IMR-90 (cell line): ENCODE measurements at regions not wholly inside any gene's neighbourhood (a gene's known extent, or its start where the extent isn't known, plus 50 kb on each side); places are given as distances from the start of the nearest gene placed in this dataset.

ENCODE experiments used
- ATAC-seq: fragments of 200-7000 bp; cut with Tn5 transposase; 2 replicates; pipeline ENCODE4 v1.9.1; 2020; ENCODE audit warnings: low read depth, mild to moderate bottlenecking, moderate library complexity
- BruUV-seq: library from RNA; stranded (reverse); fragments of 400-500 nt; replicated peaks from 2 replicates; lab custom pipeline; 2021; lab: Mats Ljungman, UMichigan
- CTCF ChIA-PET: fragments of 300-600 bp; formaldehyde crosslinking; extraction: SDS; loops from one replicate; lab custom pipeline; 2021; ENCODE audit warnings: antibody characterized with exemption; lab: Yijun Ruan, JAX
- POLR2A ChIA-PET: fragments of 300-600 bp; sonication (Branson Sonifier 250); formaldehyde crosslinking; loops from one replicate; lab custom pipeline; 2022; ENCODE audit warnings: antibody characterized with exemption; ENCODE audit not compliant: unreplicated experiment; lab: Charles Lee
- DNase-seq: peaks from one replicate; pipeline ENCODE4 v3.0.0; 2013
- H2AFZ ChIP-seq: replicated peaks from 2 replicates; pipeline ENCODE3; 2013; ENCODE audit warnings: low read length, mild to moderate bottlenecking; ENCODE audit not compliant: poor library complexity
- H2AK5ac ChIP-seq: 2 replicates; pipeline ENCODE4 v1.6.1; 2013; ENCODE audit warnings: low read depth, low read length, inconsistent platforms
- H2AK9ac ChIP-seq: replicated peaks from 2 replicates; pipeline ENCODE3; 2013; ENCODE audit warnings: mild to moderate bottlenecking, low read depth, low read length, moderate library complexity; ENCODE audit not compliant: poor library complexity
- H2BK120ac ChIP-seq: 2 replicates; pipeline ENCODE4 v1.6.1; 2013; ENCODE audit warnings: low read depth, low read length, inconsistent platforms
- H2BK15ac ChIP-seq: 3 replicates; pipeline ENCODE4 v1.6.1; 2013; ENCODE audit warnings: low read depth, low read length, inconsistent platforms
- H2BK20ac ChIP-seq: 2 replicates; pipeline ENCODE4 v1.6.1; 2013; ENCODE audit warnings: low read depth, mild to moderate bottlenecking, inconsistent platforms, low read length, moderate library complexity
- H2BK5ac ChIP-seq: 2 replicates; pipeline ENCODE4 v1.6.1; 2013; ENCODE audit warnings: mild to moderate bottlenecking, low read depth, low read length, inconsistent platforms; ENCODE audit not compliant: poor library complexity, severe bottlenecking
- H3K14ac ChIP-seq: replicated peaks from 2 replicates; pipeline ENCODE4 v1.6.1; 2013; ENCODE audit warnings: low read depth, low read length, inconsistent platforms
- H3K18ac ChIP-seq: 2 replicates; pipeline ENCODE4 v1.6.1; 2013; ENCODE audit warnings: low read depth, low read length, control low read depth
- H3K23ac ChIP-seq: 2 replicates; pipeline ENCODE4 v1.6.1; 2013; ENCODE audit warnings: low read depth, low read length, inconsistent platforms
- H3K27ac ChIP-seq: 2 replicates; pipeline ENCODE4 v1.5.1; 2013; ENCODE audit warnings: mild to moderate bottlenecking, control low read depth, low read length; ENCODE audit not compliant: insufficient read depth
- H3K27me3 ChIP-seq: 2 replicates; pipeline ENCODE4 v1.6.1; 2013; ENCODE audit warnings: low read length; ENCODE audit not compliant: control insufficient read depth, insufficient read depth
- H3K36me3 ChIP-seq: 2 replicates; pipeline ENCODE4 v1.6.1; 2013; ENCODE audit warnings: low read length, mixed read lengths; ENCODE audit not compliant: control insufficient read depth, insufficient read depth
- H3K4ac ChIP-seq: 2 replicates; pipeline ENCODE4 v1.6.1; 2013; ENCODE audit warnings: low read depth, low read length, inconsistent platforms
- H3K4me1 ChIP-seq: 2 replicates; pipeline ENCODE4 v1.6.1; 2013; ENCODE audit warnings: low read length, mixed read lengths; ENCODE audit not compliant: control insufficient read depth, insufficient read depth
- H3K4me2 ChIP-seq: 2 replicates; pipeline ENCODE4 v1.6.1; 2013; ENCODE audit warnings: low read depth, mild to moderate bottlenecking, control low read depth, low read length, moderate library complexity
- H3K4me3 ChIP-seq: 2 replicates; pipeline ENCODE4 v1.5.1; 2013; ENCODE audit warnings: low read depth, mild to moderate bottlenecking, control low read depth, low read length, moderate library complexity; ENCODE audit not compliant: insufficient read depth
- H3K56ac ChIP-seq: 2 replicates; pipeline ENCODE4 v1.6.1; 2013; ENCODE audit warnings: low read length, inconsistent platforms; ENCODE audit not compliant: insufficient read depth; ENCODE audit errors: extremely low read depth
- H3K79me1 ChIP-seq, 2 experiments: 2 replicates each; pipeline ENCODE4 v1.6.1; 2013; ENCODE audit warnings: low read length in 2 of 2, inconsistent platforms in 1 of 2, low read depth in 1 of 2
- H3K9ac ChIP-seq: 2 replicates; pipeline ENCODE4 v1.6.1; 2013; ENCODE audit warnings: low read depth, low read length, control low read depth
- H3K9me1 ChIP-seq: 2 replicates; pipeline ENCODE4 v1.6.1; 2013; ENCODE audit warnings: low read length, inconsistent platforms; ENCODE audit not compliant: insufficient read depth
- H3K9me3 ChIP-seq: 2 replicates; pipeline ENCODE4 v1.6.1; 2013; ENCODE audit warnings: low read length; ENCODE audit not compliant: control insufficient read depth, insufficient read depth
- H4K20me1 ChIP-seq: 2 replicates; pipeline ENCODE4 v1.6.1; 2013; ENCODE audit warnings: low read length, inconsistent platforms; ENCODE audit not compliant: insufficient read depth
- H4K5ac ChIP-seq: 2 replicates; pipeline ENCODE4 v1.6.1; 2013; ENCODE audit warnings: mild to moderate bottlenecking, low read depth, low read length, control low read depth
- H4K8ac ChIP-seq, 2 experiments: 2 replicates each; pipeline ENCODE4 v1.6.1; 2013; ENCODE audit warnings: low read depth in 2 of 2, low read length in 2 of 2, control low read depth in 1 of 2, inconsistent platforms in 1 of 2
- H4K91ac ChIP-seq: 2 replicates; pipeline ENCODE4 v1.6.1; 2013; ENCODE audit warnings: low read depth, low read length, inconsistent platforms; ENCODE audit not compliant: insufficient read depth
- CEBPB ChIP-seq: IDR thresholded peaks from 2 replicates; pipeline ENCODE4 v1.6.1; 2012; ENCODE audit warnings: low read depth, low read length, improper control_type of control experiment
- CHD1 ChIP-seq: IDR thresholded peaks from 2 replicates; pipeline ENCODE4 v1.6.1; 2012; ENCODE audit warnings: low read depth, low read length, improper control_type of control experiment
- MAFK ChIP-seq: IDR thresholded peaks from 2 replicates; pipeline ENCODE4 v1.6.1; 2012; ENCODE audit warnings: low read depth, low read length, improper control_type of control experiment
- MXI1 ChIP-seq: IDR thresholded peaks from 2 replicates; pipeline ENCODE4 v1.6.1; 2012; ENCODE audit warnings: low read depth, mild to moderate bottlenecking, low read length, moderate library complexity, borderline replicate concordance
- NFE2L2 ChIP-seq: fragments of 150-350 bp; IDR thresholded peaks from 2 replicates; pipeline ENCODE4 v1.6.1; 2016; ENCODE audit warnings: low read depth, mild to moderate bottlenecking, low read length
- POLR2A ChIP-seq: IDR thresholded peaks from 2 replicates; pipeline ENCODE4 v1.6.1; 2012; ENCODE audit warnings: mild to moderate bottlenecking, low read depth, low read length
- RAD21 ChIP-seq: IDR thresholded peaks from 2 replicates; pipeline ENCODE4 v1.6.1; 2012; ENCODE audit warnings: low read length, improper control_type of control experiment
- RCOR1 ChIP-seq: IDR thresholded peaks from 2 replicates; pipeline ENCODE4 v1.6.1; 2012; ENCODE audit warnings: mild to moderate bottlenecking, low read length, improper control_type of control experiment; ENCODE audit not compliant: insufficient replicate concordance
- RFX5 ChIP-seq: IDR thresholded peaks from 2 replicates; pipeline ENCODE4 v1.8.0; 2012; ENCODE audit warnings: low read depth, mild to moderate bottlenecking, low read length, moderate library complexity
- SMC3 ChIP-seq: fragments of 150-350 bp; IDR thresholded peaks from 2 replicates; pipeline ENCODE4 v1.6.1; 2016; ENCODE audit warnings: low read depth, mild to moderate bottlenecking, antibody characterized with exemption, low read length, moderate library complexity
- WGBS, 2 experiments: methylation state at CpG; one replicate each; pipeline versions ENCODE4 v1.1.5 to v1.1.7; 2013; ENCODE audit warnings: missing lambda C conversion rate in 2 of 2; ENCODE audit not compliant: insufficient read length in 1 of 2; ENCODE audit errors: extremely low coverage in 2 of 2; 5-methylcytosine and 5-hydroxymethylcytosine counted together
- dilution Hi-C: fragments of 300-500 bp; cut with HindIII; formaldehyde crosslinking; loops from one replicate; pipeline ENCODE4 v1.14.3; 2018; ENCODE audit warnings: low sequenced_read_pairs; ENCODE audit not compliant: unreplicated experiment
- in situ Hi-C: fragments of 300-500 bp; cut with MboI; formaldehyde crosslinking; loops from 3 replicates; pipeline ENCODE4 v1.14.3; 2019; ENCODE audit warnings: low sequenced_read_pairs, inconsistent platforms, mixed read lengths
- intact Hi-C: fragments of 100-400 bp; cut with micrococcal nuclease; formaldehyde crosslinking; loops from 2 replicates; pipeline ENCODE4 v1.10.0; 2022
- TF ChIP-seq, protein P1 (sequence below): fragments of 150-350 bp; IDR thresholded peaks from 2 replicates; pipeline ENCODE4 v1.6.1; 2017; ENCODE audit warnings: mild to moderate bottlenecking, antibody characterized with exemption, low read length, low read depth
- TF ChIP-seq, protein P2 (sequence below): fragments of 150-350 bp; IDR thresholded peaks from 2 replicates; pipeline ENCODE4 v1.6.1; 2016; ENCODE audit warnings: low read depth, mild to moderate bottlenecking, low read length, moderate library complexity, borderline replicate concordance

DNA sequence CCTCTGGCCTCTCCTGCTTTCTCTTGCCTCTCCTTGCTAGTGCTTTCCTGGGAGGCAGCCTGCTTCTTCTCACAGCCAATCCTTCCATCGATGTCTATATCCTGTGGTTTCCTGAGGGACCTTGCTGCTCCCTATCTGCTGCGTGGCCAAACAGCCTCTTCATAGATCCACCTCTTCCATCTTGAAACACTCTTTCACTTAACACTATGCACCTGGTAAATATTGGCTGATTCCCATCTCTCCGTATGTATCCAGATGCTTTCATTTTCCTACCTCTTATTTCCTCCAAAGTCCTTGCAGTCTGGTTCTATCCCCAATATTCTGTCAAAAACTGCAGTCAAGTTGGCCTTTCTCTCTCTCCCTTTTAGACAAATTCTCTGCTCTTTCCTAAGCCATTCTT is 205.2 kb upstream of the CFAP20DC start:
- no TSS peak for BruUV-seq
- ATAC-seq (no peak), DNase-seq (no peak)
- no peak overlapping the region for H3K27ac ChIP-seq
- peaks cover 2% of the 10 kb centered on the region; the same call in 1 of the 2 replicates for H3K4me1 ChIP-seq
- no peak overlapping the region; the same call in 1 of the 2 replicates for H3K4ac ChIP-seq
- H4K91ac ChIP-seq, result no peak overlapping the region
- POLR2A ChIA-PET, result no interaction called here
- no peak overlapping the region for H3K4me2 ChIP-seq
- no peak overlapping the region for H2BK20ac ChIP-seq
- dilution Hi-C loops, result no loop called here
- no peak overlapping the region for H4K8ac ChIP-seq
- H2BK15ac ChIP-seq, result no peak overlapping the region
- H3K9me1 ChIP-seq, result no peaks in the 10 kb centered on the region
- H3K9ac ChIP-seq, result no peak overlapping the region
- no peak overlapping the region for H2AFZ ChIP-seq
- no peak for TF ChIP-seq SMC3
- TF ChIP-seq RAD21, result no peak
- TF ChIP-seq POLR2A, result no peak
- no peak for TF ChIP-seq NFE2L2
- TF ChIP-seq, protein P1, sequence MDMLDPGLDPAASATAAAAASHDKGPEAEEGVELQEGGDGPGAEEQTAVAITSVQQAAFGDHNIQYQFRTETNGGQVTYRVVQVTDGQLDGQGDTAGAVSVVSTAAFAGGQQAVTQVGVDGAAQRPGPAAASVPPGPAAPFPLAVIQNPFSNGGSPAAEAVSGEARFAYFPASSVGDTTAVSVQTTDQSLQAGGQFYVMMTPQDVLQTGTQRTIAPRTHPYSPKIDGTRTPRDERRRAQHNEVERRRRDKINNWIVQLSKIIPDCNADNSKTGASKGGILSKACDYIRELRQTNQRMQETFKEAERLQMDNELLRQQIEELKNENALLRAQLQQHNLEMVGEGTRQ, result no peak
- TF ChIP-seq, protein P2, sequence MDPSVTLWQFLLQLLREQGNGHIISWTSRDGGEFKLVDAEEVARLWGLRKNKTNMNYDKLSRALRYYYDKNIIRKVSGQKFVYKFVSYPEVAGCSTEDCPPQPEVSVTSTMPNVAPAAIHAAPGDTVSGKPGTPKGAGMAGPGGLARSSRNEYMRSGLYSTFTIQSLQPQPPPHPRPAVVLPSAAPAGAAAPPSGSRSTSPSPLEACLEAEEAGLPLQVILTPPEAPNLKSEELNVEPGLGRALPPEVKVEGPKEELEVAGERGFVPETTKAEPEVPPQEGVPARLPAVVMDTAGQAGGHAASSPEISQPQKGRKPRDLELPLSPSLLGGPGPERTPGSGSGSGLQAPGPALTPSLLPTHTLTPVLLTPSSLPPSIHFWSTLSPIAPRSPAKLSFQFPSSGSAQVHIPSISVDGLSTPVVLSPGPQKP, result no peak
- TF ChIP-seq RFX5, result no peak
- TF ChIP-seq MXI1, result no peak
- no peak for TF ChIP-seq RCOR1
- no peak for TF ChIP-seq CHD1
- TF ChIP-seq CEBPB, result no peak
- TF ChIP-seq MAFK, result no peak
- no peak overlapping the region for H4K5ac ChIP-seq
- H4K20me1 ChIP-seq, result no peaks in the 10 kb centered on the region
- H3K27me3 ChIP-seq, result peaks cover 2% of the 10 kb centered on the region; the same call in 1 of the 2 replicates
- intact Hi-C loops, result no loop called here
- in situ Hi-C loops, result no loop called here
- no peaks in the 10 kb centered on the region for H3K79me1 ChIP-seq
- no peak overlapping the region for H3K56ac ChIP-seq
- H3K14ac ChIP-seq, result no peak overlapping the region
- no peaks in the 10 kb centered on the region for H3K9me3 ChIP-seq
- no peak overlapping the region for H2AK9ac ChIP-seq
- no peak overlapping the region for H2BK5ac ChIP-seq
- H3K18ac ChIP-seq, result no peak overlapping the region
- H2AK5ac ChIP-seq, result no peak overlapping the region
- CTCF ChIA-PET, result no interaction called here
- WGBS, 2 experiments, result 100% methylated on average over 1 of the region's 3 CpGs; no CpG with 5 or more reads in 1 of the 2 experiments
- H3K36me3 ChIP-seq, result no peaks in the 10 kb centered on the region
- no peak overlapping the region for H2BK120ac ChIP-seq
- no peak overlapping the region for H3K4me3 ChIP-seq
- no peak overlapping the region for H3K23ac ChIP-seq
